OCI-LY3 (cell line): ENCODE measurements at regions not wholly inside any gene's neighbourhood (a gene's known extent, or its start where the extent isn't known, plus 50 kb on each side); places are given as distances from the start of the nearest gene placed in this dataset.
A peak's percentile ranks its signal among the peaks of the same experiment; 100 is the strongest.

Experiments used
- H2AFZ ChIP-seq: fragments of 200-600, 300-600 bp; shearing (Covaris generic); 2 replicates; pipeline ENCODE4 v1.6.0; 2014; ENCODE audit warnings: antibody characterized with exemption, low read depth, low read length
- H3K27ac ChIP-seq: fragments of 200-600, 300-600 bp; sonication (generic); 2 replicates; pipeline ENCODE4 v1.5.1; 2014; ENCODE audit warnings: mild to moderate bottlenecking, low read length, moderate library complexity, mixed read lengths
- H3K27me3 ChIP-seq: fragments of 200-600, 300-600 bp; sonication (generic); 2 replicates; pipeline ENCODE4 v1.6.1; 2014; ENCODE audit warnings: low read depth, low read length, mixed read lengths
- H3K36me3 ChIP-seq: fragments of 200-600, 300-600 bp; sonication (generic); replicated peaks from 2 replicates; pipeline ENCODE3; 2014; ENCODE audit warnings: low read depth, low read length, mixed read lengths
- H3K4me1 ChIP-seq: fragments of 300-600, 200-600 bp; sonication (generic); 2 replicates; pipeline ENCODE4 v1.6.1; 2014; ENCODE audit warnings: low read length, mixed read lengths
- H3K4me2 ChIP-seq: fragments of 200-600, 300-600 bp; sonication (generic); 2 replicates; pipeline ENCODE4 v1.6.1; 2014; ENCODE audit warnings: low read length, mixed read lengths
- H3K4me3 ChIP-seq: fragments of 300-600, 200-600 bp; sonication (generic); 2 replicates; pipeline ENCODE4 v1.5.1; 2014; ENCODE audit warnings: antibody characterized with exemption, mild to moderate bottlenecking, low read length, moderate library complexity
- H3K79me2 ChIP-seq: fragments of 300-600, 200-600 bp; shearing (Covaris generic); 2 replicates; pipeline ENCODE4 v1.6.1; 2014; ENCODE audit warnings: mild to moderate bottlenecking, low read length, mixed read lengths
- H3K9ac ChIP-seq: fragments of 300-600, 200-600 bp; shearing (Covaris generic); 2 replicates; pipeline ENCODE4 v1.6.0; 2014; ENCODE audit warnings: mild to moderate bottlenecking, low read length, moderate library complexity
- H3K9me3 ChIP-seq: fragments of 200-600, 300-600 bp; shearing (Covaris generic); 2 replicates; pipeline ENCODE4 v1.6.1; 2014; ENCODE audit warnings: low read length, mixed read lengths; ENCODE audit not compliant: insufficient read depth
- H4K20me1 ChIP-seq: fragments of 200-600, 300-600 bp; sonication (generic); 2 replicates; pipeline ENCODE4 v1.6.1; 2016; ENCODE audit warnings: low read length, mixed read lengths; ENCODE audit not compliant: insufficient read depth
- EZH2phosphoT487 ChIP-seq: fragments of 200-600 bp; shearing (Covaris generic); IDR thresholded peaks from 2 replicates; pipeline ENCODE4 v1.6.1; 2018; ENCODE audit warnings: antibody characterized with exemption, mixed run types, low read depth
- TF ChIP-seq, protein P1 (sequence below): fragments of 200-600, 300-600 bp; sonication (generic); IDR thresholded peaks from 2 replicates; pipeline ENCODE4 v1.5.1; 2014; ENCODE audit warnings: antibody characterized with exemption, low read length, low read depth

DNA sequence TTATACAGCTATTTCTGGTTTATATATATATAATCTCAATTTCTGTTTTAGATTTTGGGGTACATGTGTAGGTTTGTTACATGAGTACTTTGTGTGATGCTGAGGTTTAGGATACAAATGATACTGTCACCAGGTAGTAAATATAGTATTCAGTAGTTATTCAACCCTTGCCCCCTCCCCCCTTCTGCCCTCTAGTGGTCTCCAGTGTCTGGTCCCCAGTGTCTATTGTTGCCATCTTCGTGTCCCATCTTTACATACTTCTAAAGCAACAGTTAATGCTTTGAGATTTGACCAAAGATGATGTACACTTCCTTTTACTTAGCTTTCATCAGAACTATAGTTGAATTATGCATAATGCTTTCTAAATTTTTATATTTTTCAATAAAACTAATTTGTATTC, 1623.4 kb upstream of the PRR20A start:
- no peak overlapping the region for H2AFZ ChIP-seq
- H4K20me1 ChIP-seq, result no peaks in the 10 kb centered on the region
- no peak overlapping the region for H3K27ac ChIP-seq
- no peak overlapping the region for H3K4me3 ChIP-seq
- TF ChIP-seq EZH2phosphoT487, result no peak
- TF ChIP-seq, protein P1, sequence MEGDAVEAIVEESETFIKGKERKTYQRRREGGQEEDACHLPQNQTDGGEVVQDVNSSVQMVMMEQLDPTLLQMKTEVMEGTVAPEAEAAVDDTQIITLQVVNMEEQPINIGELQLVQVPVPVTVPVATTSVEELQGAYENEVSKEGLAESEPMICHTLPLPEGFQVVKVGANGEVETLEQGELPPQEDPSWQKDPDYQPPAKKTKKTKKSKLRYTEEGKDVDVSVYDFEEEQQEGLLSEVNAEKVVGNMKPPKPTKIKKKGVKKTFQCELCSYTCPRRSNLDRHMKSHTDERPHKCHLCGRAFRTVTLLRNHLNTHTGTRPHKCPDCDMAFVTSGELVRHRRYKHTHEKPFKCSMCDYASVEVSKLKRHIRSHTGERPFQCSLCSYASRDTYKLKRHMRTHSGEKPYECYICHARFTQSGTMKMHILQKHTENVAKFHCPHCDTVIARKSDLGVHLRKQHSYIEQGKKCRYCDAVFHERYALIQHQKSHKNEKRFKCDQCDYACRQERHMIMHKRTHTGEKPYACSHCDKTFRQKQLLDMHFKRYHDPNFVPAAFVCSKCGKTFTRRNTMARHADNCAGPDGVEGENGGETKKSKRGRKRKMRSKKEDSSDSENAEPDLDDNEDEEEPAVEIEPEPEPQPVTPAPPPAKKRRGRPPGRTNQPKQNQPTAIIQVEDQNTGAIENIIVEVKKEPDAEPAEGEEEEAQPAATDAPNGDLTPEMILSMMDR, result peak; percentile 56
- no peaks in the 10 kb centered on the region for H3K36me3 ChIP-seq
- H3K9ac ChIP-seq, result no peak overlapping the region
- no peaks in the 10 kb centered on the region for H3K9me3 ChIP-seq
- no peak overlapping the region for H3K4me2 ChIP-seq
- no peaks in the 10 kb centered on the region for H3K27me3 ChIP-seq
- no peaks in the 10 kb centered on the region for H3K79me2 ChIP-seq
- peaks cover 12% of the 10 kb centered on the region for H3K4me1 ChIP-seq

- no peak overlapping the region for H2AFZ ChIP-seq
- H3K79me2 ChIP-seq, result no peaks in the 10 kb centered on the region
- no peak overlapping the region for H3K4me3 ChIP-seq
- H3K36me3 ChIP-seq, result no peaks in the 10 kb centered on the region
- TF ChIP-seq EZH2phosphoT487, result no peak
- TF ChIP-seq, protein P1, result no peak
- no peaks in the 10 kb centered on the region for H4K20me1 ChIP-seq
- no peaks in the 10 kb centered on the region for H3K4me1 ChIP-seq
- H3K27ac ChIP-seq, result no peak overlapping the region
- no peak overlapping the region for H3K9ac ChIP-seq
- H3K27me3 ChIP-seq, result no peaks in the 10 kb centered on the region
- no peak overlapping the region for H3K4me2 ChIP-seq
- no peaks in the 10 kb centered on the region; the same call in 1 of the 2 replicates for H3K9me3 ChIP-seq
Measured at GRCh38 chr13:55528434-55528833, 1612.3 kb upstream of the PRR20A start.

GRCh38 chr13:55534306-55534705, 1606.4 kb upstream of the PRR20A start:
- no peaks in the 10 kb centered on the region for H3K27me3 ChIP-seq
- no peaks in the 10 kb centered on the region for H3K4me1 ChIP-seq
- no peak overlapping the region for H3K27ac ChIP-seq
- H3K9ac ChIP-seq, result no peak overlapping the region
- peaks cover 8% of the 10 kb centered on the region; the same call in 1 of the 2 replicates for H3K9me3 ChIP-seq
- H4K20me1 ChIP-seq, result no peaks in the 10 kb centered on the region
- no peak overlapping the region for H3K4me3 ChIP-seq
- no peak overlapping the region for H3K4me2 ChIP-seq
- H3K79me2 ChIP-seq, result no peaks in the 10 kb centered on the region
- no peak overlapping the region for H2AFZ ChIP-seq
- TF ChIP-seq EZH2phosphoT487, result no peak
- TF ChIP-seq, protein P1, result no peak
- peaks cover 3% of the 10 kb centered on the region for H3K36me3 ChIP-seq

GRCh38 chr13:55538424-55538823, 1602.3 kb upstream of the PRR20A start:
- Histone ChIP-seq H3K36me3 (peaks cover 3% of the 10 kb centered on the region), H4K20me1 (no peaks in the 10 kb centered on the region), H2AFZ (no peak overlapping the region), H3K79me2 (no peaks in the 10 kb centered on the region), H3K27me3 (no peaks in the 10 kb centered on the region), H3K9ac (no peak overlapping the region), H3K4me1 (no peaks in the 10 kb centered on the region), H3K27ac (no peak overlapping the region), H3K9me3 (peaks cover 8% of the 10 kb centered on the region; the same call in 1 of the 2 replicates), H3K4me3 (no peak overlapping the region), H3K4me2 (no peak overlapping the region)
- no peak for TF ChIP-seq EZH2phosphoT487
- TF ChIP-seq, protein P1, result no peak
